Upper lobe of right lung (tissue), 1 donor: ENCODE measurements at regions not wholly inside any gene's neighbourhood (a gene's known extent, or its start where the extent isn't known, plus 50 kb on each side); places are given as distances from the start of the nearest gene placed in this dataset.

Experiments
- ATAC-seq: fragments of 200-7000 bp; cut with Tn5 transposase; one replicate; pipeline ENCODE4 v1.9.1; 2020; ENCODE audit warnings: mild to moderate bottlenecking, moderate library complexity
- DNase-seq: peaks from one replicate; pipeline ENCODE4 v3.0.0-alpha.2; 2020
- H3K27ac ChIP-seq: fragments of 200-600 bp; one replicate; pipeline ENCODE4 v1.8.0; 2022
- H3K27me3 ChIP-seq: fragments of 200-600 bp; one replicate; pipeline ENCODE4 v1.8.0; 2022; ENCODE audit warnings: mild to moderate bottlenecking
- H3K36me3 ChIP-seq: fragments of 200-600 bp; one replicate; pipeline ENCODE4 v1.8.0; 2022
- H3K4me1 ChIP-seq: fragments of 200-600 bp; one replicate; pipeline ENCODE4 v1.8.0; 2022
- H3K4me3 ChIP-seq: fragments of 200-600 bp; one replicate; pipeline ENCODE4 v1.8.0; 2022; ENCODE audit warnings: mild to moderate bottlenecking
- H3K9me3 ChIP-seq: fragments of 200-600 bp; one replicate; pipeline ENCODE4 v1.8.0; 2022
- CTCF ChIP-seq: fragments of 200-600 bp; IDR thresholded peaks from one replicate; pipeline ENCODE4 v1.8.0; 2022; ENCODE audit warnings: antibody characterized with exemption
- intact Hi-C: fragments of 100-400 bp; cut with DNase I; formaldehyde crosslinking; loops from one replicate; pipeline ENCODE4 v1.11.0; 2022
- donor health status: DM: no; HTN: yes; CAD: no; lungs with severe emphysema.

- no peaks in the 10 kb centered on the region for H3K4me1 ChIP-seq
- H3K9me3 ChIP-seq = no peaks in the 10 kb centered on the region
- ATAC-seq (no peak), DNase-seq (no peak)
- no peak for TF ChIP-seq CTCF
- intact Hi-C loops = no loop called here
- no peak overlapping the region for H3K4me3 ChIP-seq
- H3K36me3 ChIP-seq = no peaks in the 10 kb centered on the region
- no peak overlapping the region for H3K27ac ChIP-seq
- no peaks in the 10 kb centered on the region for H3K27me3 ChIP-seq
These were observed 269.2 kb downstream of the PDCD6IP start for GRCh38 chr3:34067536-34068051.

GRCh38 chr3:34068505-34068904 lies 270.1 kb downstream of the PDCD6IP start:
- intact Hi-C loops = no loop called here
- Histone ChIP-seq H3K27ac (no peak overlapping the region), H3K36me3 (no peaks in the 10 kb centered on the region), H3K4me3 (no peak overlapping the region), H3K4me1 (no peaks in the 10 kb centered on the region), H3K27me3 (no peaks in the 10 kb centered on the region), H3K9me3 (no peaks in the 10 kb centered on the region)
- ATAC-seq = no peak
- DNase-seq = no peak
- TF ChIP-seq CTCF = no peak

GRCh38 chr3:34070831-34071585 lies 272.6 kb downstream of the PDCD6IP start:
- ATAC-seq = no peak
- no peaks in the 10 kb centered on the region for H3K4me1 ChIP-seq
- no peak for DNase-seq

GRCh38 chr3:34072297-34072696 lies 273.9 kb downstream of the PDCD6IP start:
- H3K27me3 ChIP-seq = no peaks in the 10 kb centered on the region
- intact Hi-C loops = no loop called here
- no peak overlapping the region for H3K4me3 ChIP-seq
- no peaks in the 10 kb centered on the region for H3K36me3 ChIP-seq
- no peaks in the 10 kb centered on the region for H3K9me3 ChIP-seq
- no peaks in the 10 kb centered on the region for H3K4me1 ChIP-seq
- no peak overlapping the region for H3K27ac ChIP-seq
- DNase-seq (no peak), ATAC-seq (no peak)
- no peak for TF ChIP-seq CTCF

More at GRCh38 chr3:34070831-34071585, 272.6 kb downstream of the PDCD6IP start:
- H3K27me3 ChIP-seq = no peaks in the 10 kb centered on the region
- no peak for TF ChIP-seq CTCF
- intact Hi-C loops = no loop called here
- no peaks in the 10 kb centered on the region for H3K36me3 ChIP-seq
- H3K9me3 ChIP-seq = no peaks in the 10 kb centered on the region
- H3K4me3 ChIP-seq = no peak overlapping the region
- H3K27ac ChIP-seq = no peak overlapping the region

DNA sequence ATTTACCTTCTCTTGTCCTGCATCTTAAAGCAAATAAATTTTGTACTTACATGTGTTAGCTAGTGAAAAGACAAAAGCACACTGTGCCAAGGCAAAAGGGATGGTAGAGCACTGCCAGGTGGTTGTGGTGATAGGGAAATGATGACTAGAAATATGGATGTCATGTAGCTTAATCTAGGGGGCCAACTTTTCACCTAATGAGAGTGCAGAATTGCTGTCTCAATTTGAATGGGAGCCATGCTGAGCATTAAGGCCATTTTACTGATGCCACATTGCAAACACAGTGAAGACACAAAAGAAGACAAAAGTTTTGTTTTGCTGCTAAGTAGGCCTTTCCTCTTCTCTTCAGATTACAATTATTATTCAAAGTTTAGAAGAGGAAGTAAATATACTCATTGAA lies 274.7 kb downstream of the PDCD6IP start:
- Histone ChIP-seq H3K36me3 (no peaks in the 10 kb centered on the region), H3K27ac (no peak overlapping the region), H3K9me3 (no peaks in the 10 kb centered on the region), H3K27me3 (no peaks in the 10 kb centered on the region), H3K4me1 (no peaks in the 10 kb centered on the region), H3K4me3 (no peak overlapping the region)
- ATAC-seq = no peak
- DNase-seq = no peak
- intact Hi-C loops = no loop called here
- TF ChIP-seq CTCF = no peak
